ENCODE measurements at regions not wholly inside any gene's neighbourhood (a gene's known extent, or its start where the extent isn't known, plus 50 kb on each side); places are given as distances from the start of the nearest gene placed in this dataset.

DNA sequence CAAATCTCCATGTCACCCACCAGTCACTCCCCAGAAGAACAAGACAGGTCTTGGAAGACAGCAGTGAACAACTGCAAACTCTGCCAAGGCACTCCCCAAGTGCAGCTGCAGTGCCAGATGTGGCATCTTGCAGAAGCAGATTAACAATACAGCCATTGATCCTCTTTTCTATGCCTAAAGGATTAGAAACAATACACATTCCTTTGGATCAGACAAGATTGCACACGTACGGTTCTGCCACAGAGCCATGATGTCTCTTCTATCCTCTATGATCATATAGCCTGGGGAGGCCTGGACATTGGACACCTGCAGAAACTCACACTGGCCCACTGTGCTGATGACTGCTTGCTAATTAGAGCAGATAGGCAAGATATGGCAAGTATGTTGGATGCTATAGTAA is 155.9 kb downstream of the MYLK4 start:
- TF ChIP-seq, protein P1, sequence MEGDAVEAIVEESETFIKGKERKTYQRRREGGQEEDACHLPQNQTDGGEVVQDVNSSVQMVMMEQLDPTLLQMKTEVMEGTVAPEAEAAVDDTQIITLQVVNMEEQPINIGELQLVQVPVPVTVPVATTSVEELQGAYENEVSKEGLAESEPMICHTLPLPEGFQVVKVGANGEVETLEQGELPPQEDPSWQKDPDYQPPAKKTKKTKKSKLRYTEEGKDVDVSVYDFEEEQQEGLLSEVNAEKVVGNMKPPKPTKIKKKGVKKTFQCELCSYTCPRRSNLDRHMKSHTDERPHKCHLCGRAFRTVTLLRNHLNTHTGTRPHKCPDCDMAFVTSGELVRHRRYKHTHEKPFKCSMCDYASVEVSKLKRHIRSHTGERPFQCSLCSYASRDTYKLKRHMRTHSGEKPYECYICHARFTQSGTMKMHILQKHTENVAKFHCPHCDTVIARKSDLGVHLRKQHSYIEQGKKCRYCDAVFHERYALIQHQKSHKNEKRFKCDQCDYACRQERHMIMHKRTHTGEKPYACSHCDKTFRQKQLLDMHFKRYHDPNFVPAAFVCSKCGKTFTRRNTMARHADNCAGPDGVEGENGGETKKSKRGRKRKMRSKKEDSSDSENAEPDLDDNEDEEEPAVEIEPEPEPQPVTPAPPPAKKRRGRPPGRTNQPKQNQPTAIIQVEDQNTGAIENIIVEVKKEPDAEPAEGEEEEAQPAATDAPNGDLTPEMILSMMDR (IDR thresholded peaks at IDR 0.05 in 8 of 11, conservative IDR thresholded peaks at IDR 0.05 in 3 of 11): no peak
- TF ChIP-seq POLR2A (IDR thresholded peaks at IDR 0.05): no peak
